Fibroblast of lung (primary cell): ENCODE measurements at regions not wholly inside any gene's neighbourhood (a gene's known extent, or its start where the extent isn't known, plus 50 kb on each side); places are given as distances from the start of the nearest gene placed in this dataset.

Experiments
- DNase-seq, 2 donors: peaks; one replicate each; pipeline versions ENCODE4 v3.0.0 to v3.0.0-alpha.2; 2010; ENCODE audit warnings: low read depth in 2 of 2
- H2AFZ ChIP-seq: 2 replicates; pipeline ENCODE4 v1.5.1; 2012; ENCODE audit warnings: low read length, control low read depth, inconsistent platforms
- H3K27ac ChIP-seq: 2 replicates; pipeline ENCODE4 v1.5.1; 2011; ENCODE audit warnings: low read length, control low read depth; ENCODE audit not compliant: insufficient read depth
- H3K27me3 ChIP-seq: 2 replicates; pipeline ENCODE4 v1.5.1; 2011; ENCODE audit warnings: mild to moderate bottlenecking, low read length; ENCODE audit not compliant: control insufficient read depth, insufficient read depth
- H3K36me3 ChIP-seq: 2 replicates; pipeline ENCODE4 v1.5.1; 2011; ENCODE audit warnings: low read length; ENCODE audit not compliant: control insufficient read depth, insufficient read depth
- H3K4me1 ChIP-seq: 2 replicates; pipeline ENCODE4 v1.5.1; 2011; ENCODE audit warnings: low read length; ENCODE audit not compliant: control insufficient read depth, insufficient read depth; ENCODE audit errors: extremely low read depth
- H3K4me2 ChIP-seq: 2 replicates; pipeline ENCODE4 v1.5.1; 2011; ENCODE audit warnings: low read length, control low read depth; ENCODE audit not compliant: insufficient read depth; ENCODE audit errors: extremely low read depth
- H3K4me3 ChIP-seq, 4 experiments: fragments of 200-600 bp in 1 of 4; sonication (generic) in 1 of 4; replicated peaks in 1 of 4; 2 replicates each; pipeline ENCODE4 v1.5.1; 2011 to 2016; ENCODE audit warnings: low read length in 4 of 4, low read depth in 3 of 4, mild to moderate bottlenecking in 3 of 4, control low read depth in 2 of 4, inconsistent platforms in 1 of 4, mixed read lengths in 1 of 4; ENCODE audit not compliant: insufficient read depth in 1 of 4; ENCODE audit errors: control extremely low read depth in 1 of 4
- H3K79me2 ChIP-seq: 2 replicates; pipeline ENCODE4 v1.5.1; 2012; ENCODE audit warnings: mild to moderate bottlenecking, low read length, inconsistent platforms; ENCODE audit not compliant: control insufficient read depth, insufficient read depth
- H3K9ac ChIP-seq: 2 replicates; pipeline ENCODE4 v1.5.1; 2011; ENCODE audit warnings: mild to moderate bottlenecking, low read length, control low read depth; ENCODE audit not compliant: insufficient read depth
- H3K9me3 ChIP-seq: 2 replicates; pipeline ENCODE4 v1.5.1; 2012; ENCODE audit warnings: low read depth, low read length; ENCODE audit not compliant: control insufficient read depth, insufficient read depth
- H4K20me1 ChIP-seq: 2 replicates; pipeline ENCODE4 v1.5.1; 2011; ENCODE audit warnings: low read length; ENCODE audit not compliant: control insufficient read depth, insufficient read depth; ENCODE audit errors: extremely low read depth
- EZH2 ChIP-seq: IDR thresholded peaks from 2 replicates; pipeline ENCODE4 v1.5.1; 2012; ENCODE audit warnings: low read length, control low read depth, mild to moderate bottlenecking; ENCODE audit errors: missing control alignments
- TF ChIP-seq, protein P1 (sequence below), 2 donors: IDR thresholded peaks in 1 of 2; conservative IDR thresholded peaks in 1 of 2; 1 replicate in 1 of 2; 2 replicates in 1 of 2; pipeline ENCODE4 v1.5.1; 2011 to 2012; ENCODE audit warnings: low read length in 2 of 2, control low read depth in 1 of 2, inconsistent platforms in 1 of 2, low read depth in 1 of 2, mild to moderate bottlenecking in 1 of 2

- Histone ChIP-seq H3K27me3 (peaks cover 11% of the 10 kb centered on the region), H3K4me3 (no peak overlapping the region), H3K9ac (no peak overlapping the region), H3K79me2 (no peaks in the 10 kb centered on the region), H4K20me1 (no peaks in the 10 kb centered on the region), H3K36me3 (no peaks in the 10 kb centered on the region), H3K4me2 (no peak overlapping the region), H3K9me3 (no peaks in the 10 kb centered on the region), H3K27ac (no peak overlapping the region), H2AFZ (no peak overlapping the region), H3K4me1 (no peaks in the 10 kb centered on the region)
- no peak for DNase-seq
- peak; percentile 66 for TF ChIP-seq EZH2
- TF ChIP-seq, protein P1, sequence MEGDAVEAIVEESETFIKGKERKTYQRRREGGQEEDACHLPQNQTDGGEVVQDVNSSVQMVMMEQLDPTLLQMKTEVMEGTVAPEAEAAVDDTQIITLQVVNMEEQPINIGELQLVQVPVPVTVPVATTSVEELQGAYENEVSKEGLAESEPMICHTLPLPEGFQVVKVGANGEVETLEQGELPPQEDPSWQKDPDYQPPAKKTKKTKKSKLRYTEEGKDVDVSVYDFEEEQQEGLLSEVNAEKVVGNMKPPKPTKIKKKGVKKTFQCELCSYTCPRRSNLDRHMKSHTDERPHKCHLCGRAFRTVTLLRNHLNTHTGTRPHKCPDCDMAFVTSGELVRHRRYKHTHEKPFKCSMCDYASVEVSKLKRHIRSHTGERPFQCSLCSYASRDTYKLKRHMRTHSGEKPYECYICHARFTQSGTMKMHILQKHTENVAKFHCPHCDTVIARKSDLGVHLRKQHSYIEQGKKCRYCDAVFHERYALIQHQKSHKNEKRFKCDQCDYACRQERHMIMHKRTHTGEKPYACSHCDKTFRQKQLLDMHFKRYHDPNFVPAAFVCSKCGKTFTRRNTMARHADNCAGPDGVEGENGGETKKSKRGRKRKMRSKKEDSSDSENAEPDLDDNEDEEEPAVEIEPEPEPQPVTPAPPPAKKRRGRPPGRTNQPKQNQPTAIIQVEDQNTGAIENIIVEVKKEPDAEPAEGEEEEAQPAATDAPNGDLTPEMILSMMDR (conservative IDR thresholded peaks at IDR 0.05 in 1 of 2, IDR thresholded peaks at IDR 0.05 in 1 of 2; ENCODE audit: low read depth in 1 of 2, low read length in 2 of 2), result no peak
These were observed 173.6 kb downstream of the CDC5L start for GRCh38 chr6:44561060-44561623.

GRCh38 chr6:44561832-44562665 is 174.5 kb downstream of the CDC5L start:
- DNase-seq, result no peak

GRCh38 chr6:44563397-44563796 is 175.9 kb downstream of the CDC5L start:
- H3K79me2 ChIP-seq, result no peaks in the 10 kb centered on the region
- H3K9ac ChIP-seq, result no peak overlapping the region
- no peaks in the 10 kb centered on the region for H3K36me3 ChIP-seq
- no peak overlapping the region for H3K4me3 ChIP-seq
- H2AFZ ChIP-seq, result no peak overlapping the region
- peaks cover 11% of the 10 kb centered on the region for H3K27me3 ChIP-seq
- TF ChIP-seq, protein P1 (conservative IDR thresholded peaks at IDR 0.05 in 1 of 2, IDR thresholded peaks at IDR 0.05 in 1 of 2; ENCODE audit: low read depth in 1 of 2, low read length in 2 of 2), result no peak
- TF ChIP-seq EZH2, result no peak
- no peaks in the 10 kb centered on the region for H3K4me1 ChIP-seq
- no peaks in the 10 kb centered on the region for H3K9me3 ChIP-seq
- DNase-seq, result peak; percentile 41 to 72
- H3K27ac ChIP-seq, result no peak overlapping the region
- no peaks in the 10 kb centered on the region for H4K20me1 ChIP-seq
- H3K4me2 ChIP-seq, result no peak overlapping the region

More at GRCh38 chr6:44561832-44562665, 174.5 kb downstream of the CDC5L start:
- no peak overlapping the region for H3K4me3 ChIP-seq
- H3K36me3 ChIP-seq, result no peaks in the 10 kb centered on the region
- H4K20me1 ChIP-seq, result no peaks in the 10 kb centered on the region
- H3K4me1 ChIP-seq, result no peaks in the 10 kb centered on the region
- H3K9ac ChIP-seq, result no peak overlapping the region
- no peak overlapping the region for H3K4me2 ChIP-seq
- H3K27ac ChIP-seq, result no peak overlapping the region
- no peaks in the 10 kb centered on the region for H3K79me2 ChIP-seq
- no peak overlapping the region for H2AFZ ChIP-seq
- no peak for TF ChIP-seq EZH2
- TF ChIP-seq, protein P1 (conservative IDR thresholded peaks at IDR 0.05 in 1 of 2, IDR thresholded peaks at IDR 0.05 in 1 of 2; ENCODE audit: low read depth in 1 of 2, low read length in 2 of 2), result no peak
- peaks cover 11% of the 10 kb centered on the region for H3K27me3 ChIP-seq
- H3K9me3 ChIP-seq, result no peaks in the 10 kb centered on the region
